OCI-LY1 (cell line): ENCODE measurements at regions not wholly inside any gene's neighbourhood (a gene's known extent, or its start where the extent isn't known, plus 50 kb on each side); places are given as distances from the start of the nearest gene placed in this dataset.
"Not testable (repeated sequence)": the region's sequence is repeated elsewhere in the genome, so short reads cannot be mapped to it uniquely, and the experiment has no call there.

ENCODE experiments used
- CTCF ChIP-seq: fragments of 200-600 bp; sonication (generic), shearing (Covaris generic); IDR thresholded peaks from 2 replicates; pipeline ENCODE4 v1.5.1; 2017; ENCODE audit warnings: mild to moderate bottlenecking, antibody characterized with exemption, low read length, moderate library complexity, mixed read lengths
- EZH2 ChIP-seq: fragments of 200-600 bp; sonication (generic), shearing (Covaris generic); IDR thresholded peaks from 2 replicates; pipeline ENCODE4 v1.8.0; 2017; ENCODE audit warnings: borderline replicate concordance, mixed run types, mild to moderate bottlenecking, antibody characterized with exemption, low read length, moderate library complexity, mixed read lengths

- TF ChIP-seq CTCF, EZH2: not testable (repeated sequence)
Measured at GRCh38 chr2:131682945-131683330, 155.2 kb downstream of the CCDC74A start.
